Fibroblast of mammary gland (primary cell): ENCODE measurements at regions not wholly inside any gene's neighbourhood (a gene's known extent, or its start where the extent isn't known, plus 50 kb on each side); places are given as distances from the start of the nearest gene placed in this dataset.
A peak's percentile ranks its signal among the peaks of the same experiment; 100 is the strongest.

Source experiments
- DNase-seq: peaks from one replicate; pipeline ENCODE4 v3.0.0-alpha.2; 2010; ENCODE audit warnings: low read depth
- H3K4me3 ChIP-seq: 2 replicates; pipeline ENCODE4 v1.5.1; 2011; ENCODE audit warnings: low read depth, mild to moderate bottlenecking, low read length, moderate library complexity; ENCODE audit not compliant: control insufficient read depth
- CTCF ChIP-seq: conservative IDR thresholded peaks from 2 replicates; pipeline ENCODE4 v1.5.1; 2011; ENCODE audit warnings: low read depth, low read length, inconsistent platforms; ENCODE audit not compliant: control insufficient read depth, insufficient read depth

GRCh38 chr10:89954061-89954460, 252.7 kb downstream of the KIF20B start:
- TF ChIP-seq CTCF = no peak
- DNase-seq = no peak

DNA sequence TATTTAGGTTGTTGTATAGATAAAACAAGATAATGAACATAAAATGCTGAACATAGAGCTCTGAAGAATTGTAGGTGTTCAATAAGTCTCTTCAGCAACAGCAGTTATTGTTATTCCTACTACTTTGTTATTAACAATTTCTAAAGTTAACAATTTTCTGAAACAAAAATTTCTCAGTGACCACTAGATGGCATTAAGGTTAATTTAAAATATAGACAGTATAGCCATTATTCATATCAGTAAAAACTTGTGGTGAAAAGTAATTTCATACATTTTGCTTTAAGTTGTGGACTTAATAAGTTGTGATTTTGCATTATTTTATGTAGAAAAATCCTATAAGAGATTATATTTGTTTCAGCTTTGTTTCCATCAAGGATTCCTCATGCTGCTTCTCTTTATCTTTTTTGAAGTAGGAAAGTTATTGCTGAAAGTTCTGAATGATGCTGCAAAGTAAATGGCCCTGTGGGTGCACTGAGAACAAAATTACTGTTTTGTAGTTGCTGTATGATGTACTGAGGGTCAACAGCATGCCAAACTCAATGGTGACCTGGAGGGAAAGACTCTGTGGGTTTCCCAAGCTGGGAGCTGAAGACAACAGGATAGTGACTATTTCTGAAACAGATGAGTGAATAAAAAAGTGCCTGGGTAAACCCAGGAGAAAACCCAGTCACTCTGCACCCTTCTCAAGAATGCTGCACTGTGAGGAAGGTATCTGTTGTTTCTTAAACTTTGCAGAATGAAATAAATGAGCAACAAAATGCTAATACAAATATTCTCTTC, 253.6 kb downstream of the KIF20B start:
- no peak overlapping the region for H3K4me3 ChIP-seq
- peak; percentile 21 for DNase-seq
- peak; percentile 24 for TF ChIP-seq CTCF

More at GRCh38 chr10:89954061-89954460, 252.7 kb downstream of the KIF20B start:
- H3K4me3 ChIP-seq = no peak overlapping the region

GRCh38 chr10:89959433-89960110, 258.2 kb downstream of the KIF20B start:
- no peak for TF ChIP-seq CTCF
- no peak overlapping the region for H3K4me3 ChIP-seq
- peak; percentile 67 for DNase-seq

DNA sequence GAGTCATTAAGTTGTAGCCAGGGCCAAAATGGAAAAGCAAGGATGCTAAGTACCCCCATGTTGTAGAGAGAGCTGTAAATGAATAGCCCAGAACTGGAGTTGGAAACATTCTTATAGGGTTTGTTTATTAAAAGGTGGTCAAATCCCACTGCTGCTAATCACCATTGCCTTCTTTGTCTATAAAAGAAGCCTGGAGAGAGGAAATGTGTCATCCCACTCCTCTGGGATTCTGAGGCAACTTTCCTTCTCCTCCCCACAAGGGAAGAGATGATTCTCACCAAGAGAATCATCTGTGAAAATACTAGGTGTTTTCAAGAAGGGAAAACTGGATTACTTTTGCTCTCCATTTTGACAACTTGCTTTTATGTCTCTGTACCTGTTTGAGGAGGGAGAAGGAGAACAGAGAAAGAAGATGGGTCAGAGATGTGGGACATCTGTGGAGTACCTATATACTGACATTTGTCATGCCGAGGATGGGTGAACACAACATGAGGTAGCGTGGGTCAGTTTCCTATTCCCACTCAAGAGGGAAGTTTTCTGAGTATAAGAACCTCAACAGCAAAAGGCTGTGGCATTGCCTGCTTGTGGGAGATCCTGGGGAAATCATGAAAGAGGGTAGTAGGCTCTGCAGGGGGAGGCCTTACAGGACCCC, 262.2 kb downstream of the KIF20B start:
- H3K4me3 ChIP-seq = no peak overlapping the region
- DNase-seq = peak; percentile 16
- no peak for TF ChIP-seq CTCF

DNA sequence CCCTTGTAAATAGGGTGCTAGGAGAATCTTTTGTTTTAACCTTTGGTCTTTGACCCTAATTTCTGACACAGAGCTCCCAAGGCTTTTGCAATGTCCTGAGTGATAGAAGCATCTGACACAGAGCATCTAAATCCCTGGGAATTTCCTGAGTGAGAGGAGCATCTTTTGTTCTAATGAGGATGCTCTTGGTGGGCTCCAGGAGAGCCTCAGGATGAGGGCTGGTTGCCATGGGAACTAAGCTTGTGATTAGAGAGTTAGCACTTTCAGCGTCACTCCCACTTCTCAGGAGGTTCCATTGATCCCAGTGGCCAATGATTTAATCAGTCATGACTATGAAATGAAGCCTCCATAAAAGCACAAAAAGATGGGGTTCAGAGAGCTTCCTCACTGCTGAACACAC, 264.8 kb downstream of the KIF20B start:
- DNase-seq = no peak
- no peak for TF ChIP-seq CTCF
- no peak overlapping the region for H3K4me3 ChIP-seq

- peak; percentile 18 for DNase-seq
- no peak for TF ChIP-seq CTCF
- no peak overlapping the region for H3K4me3 ChIP-seq
Measured at GRCh38 chr10:89973326-89973725, 271.9 kb downstream of the KIF20B start.
